ENCODE measurements at regions not wholly inside any gene's neighbourhood (a gene's known extent, or its start where the extent isn't known, plus 50 kb on each side); places are given as distances from the start of the nearest gene placed in this dataset.
"Not testable (repeated sequence)": the region's sequence is repeated elsewhere in the genome, so short reads cannot be mapped to it uniquely, and the experiment has no call there.

DNA sequence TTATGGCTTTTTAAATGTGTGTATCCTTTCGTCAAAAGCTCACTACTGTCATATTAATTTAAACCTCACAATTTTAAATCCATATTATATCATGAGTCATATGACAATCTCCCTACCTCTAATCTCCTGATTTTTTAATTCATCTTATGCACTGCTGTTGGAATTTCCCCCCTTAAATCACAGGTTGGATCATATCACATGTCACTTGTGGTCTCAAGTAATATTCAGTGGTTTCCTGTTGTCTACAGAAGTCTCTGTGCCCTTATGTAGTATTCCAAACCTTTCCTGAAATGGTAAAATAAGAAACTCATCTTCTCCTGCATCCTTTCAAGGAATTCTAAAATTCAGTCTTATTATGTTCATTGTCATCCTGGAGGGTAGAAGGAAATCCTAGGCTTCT lies 116.0 kb upstream of the CBLB start:
- Mint-ChIP-seq H3K36me3 (peaks cover 2% of the 10 kb centered on the region), H3K27me3 (ENCODE audit: insufficient read depth, low read depth) (peaks cover 8% of the 10 kb centered on the region), H3K4me3 (no peak overlapping the region), H3K27ac (no peak overlapping the region), H3K4me1 (no peaks in the 10 kb centered on the region), H3K9me3 (peaks cover 11% of the 10 kb centered on the region)
- Histone ChIP-seq H3K9ac (no peak overlapping the region), H3K4me1 (no peaks in the 10 kb centered on the region), H3F3A (ENCODE audit: low read depth) (no peaks in the 10 kb centered on the region), H4K20me1 (ENCODE audit: low read depth) (no peaks in the 10 kb centered on the region), H3K36me3 (no peaks in the 10 kb centered on the region), H3K27ac (no peak overlapping the region), H3K9me3 (ENCODE audit: low read depth) (peaks cover 10% of the 10 kb centered on the region), H3K4me2 (no peak overlapping the region), H3K27me3 (no peaks in the 10 kb centered on the region), H2AFZ (replicated peaks) (no peak overlapping the region), H3K4me3 (no peak overlapping the region), H3K79me2 (ENCODE audit: low read depth) (no peaks in the 10 kb centered on the region)
- DNase-seq (ENCODE audit: low spot score), result no peak
- TF ChIP-seq EZH2 (IDR thresholded peaks at IDR 0.05), result no peak
- no peak for TF ChIP-seq EZH2phosphoT487 (IDR thresholded peaks at IDR 0.05)
- TF ChIP-seq, protein P1, sequence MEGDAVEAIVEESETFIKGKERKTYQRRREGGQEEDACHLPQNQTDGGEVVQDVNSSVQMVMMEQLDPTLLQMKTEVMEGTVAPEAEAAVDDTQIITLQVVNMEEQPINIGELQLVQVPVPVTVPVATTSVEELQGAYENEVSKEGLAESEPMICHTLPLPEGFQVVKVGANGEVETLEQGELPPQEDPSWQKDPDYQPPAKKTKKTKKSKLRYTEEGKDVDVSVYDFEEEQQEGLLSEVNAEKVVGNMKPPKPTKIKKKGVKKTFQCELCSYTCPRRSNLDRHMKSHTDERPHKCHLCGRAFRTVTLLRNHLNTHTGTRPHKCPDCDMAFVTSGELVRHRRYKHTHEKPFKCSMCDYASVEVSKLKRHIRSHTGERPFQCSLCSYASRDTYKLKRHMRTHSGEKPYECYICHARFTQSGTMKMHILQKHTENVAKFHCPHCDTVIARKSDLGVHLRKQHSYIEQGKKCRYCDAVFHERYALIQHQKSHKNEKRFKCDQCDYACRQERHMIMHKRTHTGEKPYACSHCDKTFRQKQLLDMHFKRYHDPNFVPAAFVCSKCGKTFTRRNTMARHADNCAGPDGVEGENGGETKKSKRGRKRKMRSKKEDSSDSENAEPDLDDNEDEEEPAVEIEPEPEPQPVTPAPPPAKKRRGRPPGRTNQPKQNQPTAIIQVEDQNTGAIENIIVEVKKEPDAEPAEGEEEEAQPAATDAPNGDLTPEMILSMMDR (IDR thresholded peaks at IDR 0.05), result no peak

DNA sequence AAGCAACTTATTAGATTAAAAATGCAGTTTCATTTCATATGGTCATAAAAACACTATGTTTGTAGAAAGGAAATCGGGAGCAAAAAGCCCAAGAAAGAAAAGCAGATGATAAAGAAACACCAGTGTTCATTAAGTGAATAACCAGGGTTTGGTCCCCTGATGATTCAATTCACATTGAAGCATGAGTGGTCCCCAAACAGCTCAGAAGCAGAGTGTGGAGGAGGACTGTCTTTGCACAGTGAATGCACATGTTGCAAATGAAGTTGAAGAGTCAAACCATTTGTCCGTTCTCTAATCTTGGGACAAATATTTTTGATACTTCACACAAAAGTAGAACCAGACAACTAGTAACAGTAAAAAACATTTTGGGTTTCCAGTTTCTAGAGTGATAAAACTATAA lies 117.5 kb upstream of the CBLB start:
- peaks cover 10% of the 10 kb centered on the region for H3K9me3 ChIP-seq (ENCODE audit: low read depth)
- H3K4me2 ChIP-seq; H3K27ac ChIP-seq; DNase-seq (ENCODE audit: low spot score); H3K27me3 ChIP-seq; H4K20me1 ChIP-seq (ENCODE audit: low read depth); H3K36me3 Mint-ChIP-seq; H3F3A ChIP-seq (ENCODE audit: low read depth); H3K79me2 ChIP-seq (ENCODE audit: low read depth); H3K4me3 Mint-ChIP-seq; H3K4me1 ChIP-seq; H2AFZ ChIP-seq (replicated peaks); H3K27me3 Mint-ChIP-seq (ENCODE audit: insufficient read depth, low read depth); H3K4me3 ChIP-seq; H3K36me3 ChIP-seq; H3K9ac ChIP-seq; H3K27ac Mint-ChIP-seq; H3K4me1 Mint-ChIP-seq: not testable (repeated sequence)
- peaks cover 11% of the 10 kb centered on the region for H3K9me3 Mint-ChIP-seq

DNA sequence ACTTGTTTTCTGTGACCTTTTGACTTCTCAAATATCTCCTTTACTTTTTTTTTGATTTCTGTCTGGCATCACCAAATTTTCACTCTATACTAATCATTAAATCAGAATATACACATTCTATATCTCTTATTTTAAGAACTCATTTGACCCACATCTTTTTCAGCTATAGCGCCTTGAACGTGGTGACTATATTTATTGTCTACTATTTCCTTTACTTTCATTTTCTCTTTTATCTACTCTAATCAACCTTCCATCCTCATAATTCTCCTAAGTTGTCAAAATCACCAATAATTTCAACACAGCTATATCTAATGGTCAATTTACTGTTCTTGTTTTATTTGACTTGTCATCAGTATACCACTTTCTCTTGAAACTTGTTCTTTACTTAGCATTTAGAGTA lies 119.0 kb upstream of the CBLB start:
- Mint-ChIP-seq H3K4me3 (no peak overlapping the region), H3K36me3 (no peaks in the 10 kb centered on the region), H3K9me3 (peaks cover 11% of the 10 kb centered on the region), H3K27me3 (ENCODE audit: insufficient read depth, low read depth) (peaks cover 8% of the 10 kb centered on the region), H3K4me1 (no peaks in the 10 kb centered on the region), H3K27ac (no peak overlapping the region)
- TF ChIP-seq EZH2 (IDR thresholded peaks at IDR 0.05) (no peak), EZH2phosphoT487 (IDR thresholded peaks at IDR 0.05) (no peak)
- TF ChIP-seq, protein P1 (IDR thresholded peaks at IDR 0.05), result no peak
- Histone ChIP-seq H3K4me3 (no peak overlapping the region), H2AFZ (replicated peaks) (no peak overlapping the region), H3K4me2 (no peak overlapping the region), H3K4me1 (no peaks in the 10 kb centered on the region), H3K27me3 (no peaks in the 10 kb centered on the region), H3F3A (ENCODE audit: low read depth) (no peaks in the 10 kb centered on the region), H3K79me2 (ENCODE audit: low read depth) (no peaks in the 10 kb centered on the region), H3K36me3 (no peaks in the 10 kb centered on the region), H3K9ac (no peak overlapping the region), H3K27ac (no peak overlapping the region), H3K9me3 (ENCODE audit: low read depth) (peaks cover 10% of the 10 kb centered on the region), H4K20me1 (ENCODE audit: low read depth) (no peaks in the 10 kb centered on the region)
- no peak for DNase-seq (ENCODE audit: low spot score)

DNA sequence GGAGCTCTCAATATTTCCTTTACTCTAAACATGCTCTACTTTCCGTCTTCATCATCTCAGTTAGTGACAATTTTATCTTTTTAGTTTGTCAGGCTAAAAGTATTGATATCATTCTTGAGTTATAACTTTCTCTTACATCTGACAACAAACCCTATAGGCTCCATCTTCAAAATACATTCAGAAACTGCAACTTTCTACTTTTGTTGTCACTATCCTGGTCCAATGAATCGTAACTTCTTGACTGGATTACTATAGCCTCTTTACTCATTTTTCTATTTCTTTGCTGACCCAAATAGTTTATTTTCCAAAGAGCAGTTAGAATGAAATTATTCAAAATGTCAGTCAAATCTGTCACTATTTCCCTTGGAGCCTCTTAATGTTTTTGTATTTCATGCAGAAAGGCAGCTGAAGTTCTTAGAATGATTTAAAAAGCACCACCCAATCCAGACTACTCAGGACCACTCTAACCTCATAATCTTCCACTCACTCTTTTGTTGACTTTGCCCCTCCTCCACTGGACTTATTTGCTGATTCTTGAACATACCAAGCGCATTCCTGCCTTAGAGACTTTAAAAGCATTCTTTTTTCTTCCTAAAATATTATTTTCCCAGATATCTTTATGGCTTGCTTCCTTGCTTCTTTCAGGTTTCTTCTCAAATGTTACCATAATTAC lies 119.9 kb upstream of the CBLB start:
- Mint-ChIP-seq H3K4me1 (no peaks in the 10 kb centered on the region), H3K27ac (no peak overlapping the region), H3K9me3 (peaks cover 6% of the 10 kb centered on the region), H3K27me3 (ENCODE audit: insufficient read depth, low read depth) (peaks cover 7% of the 10 kb centered on the region), H3K4me3 (no peak overlapping the region), H3K36me3 (no peaks in the 10 kb centered on the region)
- no peak for DNase-seq (ENCODE audit: low spot score)
- H3K4me2 ChIP-seq, result no peak overlapping the region
- no peak overlapping the region for H2AFZ ChIP-seq (replicated peaks)
- H3K27ac ChIP-seq, result no peak overlapping the region
- H3K36me3 ChIP-seq, result no peaks in the 10 kb centered on the region
- H3K4me3 ChIP-seq, result no peak overlapping the region
- no peak for TF ChIP-seq EZH2phosphoT487 (IDR thresholded peaks at IDR 0.05)
- no peak for TF ChIP-seq EZH2 (IDR thresholded peaks at IDR 0.05)
- TF ChIP-seq, protein P1 (IDR thresholded peaks at IDR 0.05), result no peak
- no peaks in the 10 kb centered on the region for H4K20me1 ChIP-seq (ENCODE audit: low read depth)
- H3F3A ChIP-seq (ENCODE audit: low read depth), result no peaks in the 10 kb centered on the region
- no peaks in the 10 kb centered on the region for H3K27me3 ChIP-seq
- H3K4me1 ChIP-seq, result no peaks in the 10 kb centered on the region
- H3K79me2 ChIP-seq (ENCODE audit: low read depth), result no peaks in the 10 kb centered on the region
- H3K9me3 ChIP-seq (ENCODE audit: low read depth), result peaks cover 6% of the 10 kb centered on the region
- no peak overlapping the region for H3K9ac ChIP-seq

Data from neural progenitor cell (in vitro differentiated cells).